GM12872 (cell line): ENCODE measurements at regions not wholly inside any gene's neighbourhood (a gene's known extent, or its start where the extent isn't known, plus 50 kb on each side); places are given as distances from the start of the nearest gene placed in this dataset.

Experiments used
- CTCF ChIP-seq: IDR thresholded peaks from 3 replicates; pipeline ENCODE4 v1.5.1; 2011; ENCODE audit warnings: low read depth, mild to moderate bottlenecking, low read length, moderate library complexity; ENCODE audit not compliant: insufficient read depth

DNA sequence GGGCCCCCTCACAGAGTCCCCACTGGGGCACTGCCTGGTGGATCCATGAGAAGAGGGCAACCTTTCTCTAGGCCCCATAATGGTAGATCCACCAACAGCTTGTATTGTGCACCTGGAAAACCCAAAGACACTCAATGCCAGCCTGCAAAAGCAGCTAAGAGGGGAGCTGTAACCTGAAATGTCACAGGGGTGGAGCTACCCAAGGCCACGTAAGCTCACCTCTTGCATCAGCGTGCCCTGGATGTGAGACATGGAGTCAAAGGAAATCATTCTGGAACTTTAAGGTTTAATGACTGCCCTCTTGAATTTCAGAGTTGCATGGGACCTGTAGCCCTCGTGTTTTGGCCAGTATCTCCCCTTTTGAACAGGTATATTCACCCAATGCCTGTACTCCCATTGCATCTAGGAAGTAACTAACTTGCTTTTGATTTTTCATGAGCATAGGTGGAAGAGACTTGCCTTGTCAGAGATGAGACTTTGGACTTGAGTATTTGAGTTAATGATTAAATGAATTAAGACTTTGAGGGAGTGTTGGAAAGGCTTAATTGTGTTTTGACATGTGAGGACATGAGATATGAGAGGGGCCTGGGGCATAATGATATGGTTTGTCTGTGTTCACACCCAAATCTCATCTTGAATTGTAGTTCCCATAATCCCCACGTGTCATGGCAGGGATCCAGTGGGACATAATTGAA lies 900.9 kb upstream of the ROBO1 start:
- no peak for TF ChIP-seq CTCF

GRCh38 chr3:80668100-80668499 lies 900.3 kb upstream of the ROBO1 start:
- no peak for TF ChIP-seq CTCF

DNA sequence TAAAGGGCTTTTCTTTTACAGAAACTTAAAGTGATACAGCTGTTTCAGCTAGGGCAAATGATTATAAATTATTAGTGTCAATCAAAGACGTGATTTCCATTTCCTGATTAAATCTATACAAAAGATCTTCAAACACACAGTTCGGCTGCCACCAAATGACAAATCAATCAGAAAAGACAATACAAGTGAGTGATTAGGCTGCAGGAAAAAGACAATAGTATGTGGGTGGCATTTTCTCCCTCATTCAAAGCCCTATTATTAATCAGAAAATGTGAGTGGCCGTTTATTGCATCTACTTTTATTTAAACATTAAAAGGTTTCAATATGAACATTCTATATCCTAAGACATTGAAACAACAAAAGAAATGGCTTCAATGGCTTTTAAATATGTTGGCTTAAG lies 895.6 kb upstream of the ROBO1 start:
- no peak for TF ChIP-seq CTCF

DNA sequence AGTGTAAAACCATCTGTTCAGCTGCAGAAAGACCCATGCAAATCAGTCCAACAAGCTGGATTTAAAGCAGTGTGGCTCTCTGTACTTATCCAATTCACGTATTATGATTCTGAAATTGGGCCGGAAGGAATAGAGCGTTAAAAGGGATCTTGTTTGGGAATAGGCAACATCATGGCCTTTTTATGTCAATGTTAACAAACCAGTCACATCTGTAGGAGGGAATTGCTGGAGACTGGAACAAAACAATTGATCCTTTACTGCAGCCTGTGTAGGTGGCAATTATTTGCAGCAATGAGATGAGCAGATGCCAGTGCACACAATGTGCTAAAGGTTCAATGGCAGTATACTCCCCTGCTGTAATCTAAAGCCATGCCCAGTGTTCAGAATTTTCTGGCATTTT lies 887.4 kb upstream of the ROBO1 start:
- TF ChIP-seq CTCF, result no peak

- TF ChIP-seq CTCF, result no peak
Observed at GRCh38 chr3:80649170-80649569, 881.4 kb upstream of the ROBO1 start.

DNA sequence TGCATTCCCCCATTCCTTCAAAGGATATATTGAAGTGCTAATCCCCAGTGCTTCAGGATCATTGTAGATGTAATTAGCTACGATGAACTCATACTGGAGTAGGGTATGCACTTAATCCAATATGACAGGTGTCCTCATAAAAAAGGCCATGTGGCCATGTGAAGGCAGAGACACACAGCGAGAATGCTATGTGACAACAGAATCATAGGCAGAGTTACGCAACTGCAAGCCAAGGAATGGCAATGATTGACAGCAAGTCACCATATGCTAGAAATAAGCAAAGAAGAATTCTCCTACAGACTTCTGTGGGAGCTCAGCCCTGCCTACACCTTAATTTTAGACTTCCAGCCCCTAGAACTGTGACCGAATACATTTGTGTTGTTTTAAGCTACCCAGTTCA lies 875.6 kb upstream of the ROBO1 start:
- no peak for TF ChIP-seq CTCF

- TF ChIP-seq CTCF, result no peak
Observed at GRCh38 chr3:80618295-80619256, 850.8 kb upstream of the ROBO1 start.
